Left renal pelvis (tissue), 4 donors: ENCODE measurements at regions not wholly inside any gene's neighbourhood (a gene's known extent, or its start where the extent isn't known, plus 50 kb on each side); places are given as distances from the start of the nearest gene placed in this dataset.

Experiments used
- DNase-seq, 4 donors: peaks; one replicate each; pipeline ENCODE4 v3.0.0-alpha.2; 2013; ENCODE audit warnings: low read depth in 4 of 4, low spot score in 3 of 4

- DNase-seq: no peak
Measured at GRCh38 chr7:155963771-155964195, 151.5 kb upstream of the SHH start.

GRCh38 chr7:155963356-155963755 is 151.1 kb upstream of the SHH start:
- DNase-seq: no peak

GRCh38 chr7:155962968-155963300 is 150.7 kb upstream of the SHH start:
- no peak for DNase-seq

- DNase-seq: no peak
Measured at GRCh38 chr7:155962191-155962967, 150.1 kb upstream of the SHH start.

GRCh38 chr7:155961241-155962190 is 149.3 kb upstream of the SHH start:
- peak in 3 of 4 donors; percentile 8 to 27 (median 18) for DNase-seq

- DNase-seq: no peak
Measured at GRCh38 chr7:155959894-155960293, 147.6 kb upstream of the SHH start.

- DNase-seq: no peak
Measured at GRCh38 chr7:155956977-155957376, 144.7 kb upstream of the SHH start.

GRCh38 chr7:155955367-155955635 is 143.0 kb upstream of the SHH start:
- no peak for DNase-seq

GRCh38 chr7:155954550-155955366 is 142.5 kb upstream of the SHH start:
- DNase-seq: no peak

- DNase-seq: no peak
Measured at GRCh38 chr7:155953781-155954549, 141.7 kb upstream of the SHH start.

GRCh38 chr7:155953501-155953778 is 141.2 kb upstream of the SHH start:
- no peak for DNase-seq

- no peak for DNase-seq
Measured at GRCh38 chr7:155951554-155952158, 139.4 kb upstream of the SHH start.

GRCh38 chr7:155950898-155951553 is 138.8 kb upstream of the SHH start:
- DNase-seq: no peak

GRCh38 chr7:155948845-155949244 is 136.6 kb upstream of the SHH start:
- no peak for DNase-seq

GRCh38 chr7:155948423-155948822 is 136.2 kb upstream of the SHH start:
- DNase-seq: no peak

GRCh38 chr7:155947051-155947450 is 134.8 kb upstream of the SHH start:
- DNase-seq: no peak

- DNase-seq: no peak
Measured at GRCh38 chr7:155945670-155946325, 133.5 kb upstream of the SHH start.

GRCh38 chr7:155944901-155945300 is 132.6 kb upstream of the SHH start:
- DNase-seq: no peak

GRCh38 chr7:155943251-155943899 is 131.1 kb upstream of the SHH start:
- DNase-seq: no peak
